K562 (cell line): ENCODE measurements at regions not wholly inside any gene's neighbourhood (a gene's known extent, or its start where the extent isn't known, plus 50 kb on each side); places are given as distances from the start of the nearest gene placed in this dataset.

Source experiments
- ATAC-seq: fragments of 200-7000 bp; cut with Tn5 transposase; 3 replicates; pipeline ENCODE4 v1.9.1; 2020; ENCODE audit warnings: moderate library complexity
- BruUV-seq: library from RNA; stranded (reverse); fragments of 400-500 nt; replicated peaks from 2 replicates; lab custom pipeline; 2021; lab: Mats Ljungman, UMichigan
- CTCF ChIA-PET: fragments of 300-600 bp; formaldehyde crosslinking; extraction: SDS; loops from one replicate; lab custom pipeline; 2021; ENCODE audit warnings: low intra/inter-chr PET ratio; lab: Yijun Ruan, JAX
- POLR2A ChIA-PET: fragments of 300-600, 350-650 bp; sonication (Branson Sonifier 250); formaldehyde crosslinking; extraction: SDS; loops from one replicate; lab custom pipeline; 2021; ENCODE audit warnings: antibody characterized with exemption, inconsistent platforms; lab: Yijun Ruan, JAX
- DNase-seq, 4 experiments: peaks; one replicate each; pipeline versions ENCODE4 v3.0.0 to v3.0.0-alpha.2; 2011 to 2018; ENCODE audit warnings: low spot score in 3 of 4, mixed read lengths in 3 of 4; ENCODE audit errors: extremely low read depth in 1 of 4
- FAIRE-seq: peaks from 2 replicates; lab custom pipeline; 2011; peaks lifted over from hg19 to GRCh38; lab: Jason Lieb, UNC
- H2AFZ ChIP-seq: 2 replicates; pipeline ENCODE4 v1.6.0; 2011; ENCODE audit warnings: low read depth, low read length, control low read depth, inconsistent platforms
- H3K27ac ChIP-seq: fragments of 200-600 bp; 3 replicates; pipeline ENCODE4 v1.8.0; 2011; ENCODE audit warnings: low read depth, mild to moderate bottlenecking, control low read depth, inconsistent platforms, low read length, moderate library complexity, mixed read lengths; ENCODE audit errors: extremely low read depth
- H3K27me3 ChIP-seq, 2 experiments: fragments of 300-600 bp in 1 of 2; 2 replicates in 1 of 2; 3 replicates in 1 of 2; pipeline versions ENCODE4 v1.6.0 to v1.8.0; 2011; ENCODE audit warnings: inconsistent platforms in 2 of 2, low read length in 2 of 2, mild to moderate bottlenecking in 1 of 2, mixed read lengths in 1 of 2, moderate library complexity in 1 of 2; ENCODE audit not compliant: control insufficient read depth in 2 of 2, insufficient read depth in 2 of 2
- H3K36me3 ChIP-seq: fragments of 300-600 bp; 3 replicates; pipeline ENCODE4 v1.8.0; 2011; ENCODE audit warnings: mild to moderate bottlenecking, low read length, inconsistent platforms; ENCODE audit not compliant: control insufficient read depth, insufficient read depth
- H3K4me1 ChIP-seq, 2 experiments: fragments of 200-600 bp in 1 of 2; replicated peaks in 1 of 2; 2 replicates in 1 of 2; 3 replicates in 1 of 2; pipeline versions ENCODE4 v1.5.1 to v1.8.0; 2011; ENCODE audit warnings: inconsistent platforms in 2 of 2, low read length in 2 of 2, mild to moderate bottlenecking in 1 of 2, mixed read lengths in 1 of 2, moderate library complexity in 1 of 2; ENCODE audit not compliant: control insufficient read depth in 2 of 2, insufficient read depth in 2 of 2
- H3K4me2 ChIP-seq: 2 replicates; pipeline ENCODE4 v1.6.1; 2011; ENCODE audit warnings: low read length, control low read depth, inconsistent platforms, mixed read lengths; ENCODE audit not compliant: insufficient read depth
- H3K4me3 ChIP-seq: fragments of 200-600 bp; sonication (generic), shearing (Covaris generic); 2 replicates; pipeline ENCODE4 v1.5.1; 2016; ENCODE audit warnings: control low read depth, inconsistent platforms
- H3K79me2 ChIP-seq: fragments of 200-600 bp; 3 replicates; pipeline ENCODE4 v1.8.0; 2011; ENCODE audit warnings: low read length, inconsistent platforms; ENCODE audit not compliant: control insufficient read depth, insufficient read depth
- H3K9ac ChIP-seq, 2 experiments: 2 replicates each; pipeline versions ENCODE4 v1.6.0 to v1.6.1; 2011; ENCODE audit warnings: low read depth in 2 of 2, low read length in 2 of 2, control low read depth in 1 of 2, inconsistent platforms in 1 of 2, mild to moderate bottlenecking in 1 of 2, mixed read lengths in 1 of 2; ENCODE audit not compliant: insufficient read depth in 1 of 2
- H3K9me1 ChIP-seq: one replicate; pipeline ENCODE4 v1.6.0; 2011; ENCODE audit warnings: inconsistent platforms, mild to moderate bottlenecking, low read length, moderate library complexity; ENCODE audit not compliant: control insufficient read depth, insufficient read depth
- H3K9me3 ChIP-seq: replicated peaks from 2 replicates; pipeline ENCODE4 v1.5.1; 2011; ENCODE audit warnings: low read depth, low read length, inconsistent platforms; ENCODE audit not compliant: control insufficient read depth, insufficient read depth
- H4K20me1 ChIP-seq: replicated peaks from 2 replicates; pipeline ENCODE4 v1.6.1; 2011; ENCODE audit warnings: low read length, inconsistent platforms, mixed read lengths; ENCODE audit not compliant: control insufficient read depth, insufficient read depth
- ASH1L ChIP-seq: fragments of 450-650 bp; IDR thresholded peaks from 2 replicates; pipeline ENCODE4 v1.6.1; 2018; ENCODE audit warnings: borderline replicate concordance, mild to moderate bottlenecking, low read depth; ENCODE audit not compliant: partially characterized antibody
- ERF ChIP-seq: fragments of 450-650 bp; formaldehyde crosslinking; IDR thresholded peaks from 2 replicates; pipeline ENCODE4 v1.4.0; 2020; ENCODE audit warnings: mild to moderate bottlenecking, mixed read lengths
- FOXK1 ChIP-seq: sonication (generic); formaldehyde crosslinking; IDR thresholded peaks from 2 replicates; pipeline ENCODE4 v1.8.0; 2022; ENCODE audit warnings: missing genetic modification reagents, mild to moderate bottlenecking, borderline replicate concordance
- HNRNPK ChIP-seq: fragments of 200-400 bp; formaldehyde crosslinking; IDR thresholded peaks from one replicate; pipeline ENCODE4 v1.6.1; 2018; ENCODE audit warnings: mild to moderate bottlenecking, low read depth, low read length; ENCODE audit not compliant: poor library complexity, severe bottlenecking
- MLX ChIP-seq, 2 experiments: fragments of 450-650 bp in 1 of 2; sonication (generic) in 1 of 2; formaldehyde crosslinking; conservative IDR thresholded peaks; 2 replicates each; pipeline versions ENCODE4 v1.4.0 to v1.8.1; 2020 to 2022; ENCODE audit warnings: mild to moderate bottlenecking in 1 of 2, missing genetic modification reagents in 1 of 2
- POU5F1 ChIP-seq: fragments of 150-350 bp; IDR thresholded peaks from 2 replicates; pipeline ENCODE4 v1.6.1; 2014; ENCODE audit warnings: borderline replicate concordance, low read length, low read depth, mild to moderate bottlenecking; ENCODE audit not compliant: partially characterized antibody
- PRMT5 ChIP-seq: sonication (generic); formaldehyde crosslinking; IDR thresholded peaks from 2 replicates; pipeline ENCODE4 v1.5.0; 2020; ENCODE audit warnings: missing genetic modification reagents
- RBFOX2 ChIP-seq: fragments of 200-400 bp; formaldehyde crosslinking; IDR thresholded peaks from 2 replicates; pipeline ENCODE4 v1.6.1; 2017; ENCODE audit warnings: low read depth, mild to moderate bottlenecking, low read length, moderate library complexity
- RBM34 ChIP-seq: fragments of 200-400 bp; formaldehyde crosslinking; IDR thresholded peaks from 2 replicates; pipeline ENCODE4 v1.6.1; 2018; ENCODE audit warnings: low read length, borderline replicate concordance; ENCODE audit not compliant: insufficient read depth
- SETDB1 ChIP-seq: IDR thresholded peaks from one replicate; pipeline ENCODE4 v1.6.1; 2012; ENCODE audit warnings: low read length, control low read depth, inconsistent platforms
- ZBTB26 ChIP-seq: fragments of 450-650 bp; formaldehyde crosslinking; IDR thresholded peaks from 2 replicates; pipeline ENCODE4 v1.4.0; 2022; ENCODE audit warnings: missing genetic modification characterization
- ZC3H4 ChIP-seq: sonication (generic); formaldehyde crosslinking; IDR thresholded peaks from 2 replicates; pipeline ENCODE4 v1.9.0; 2021; ENCODE audit warnings: missing genetic modification reagents, borderline replicate concordance
- ZFP91 ChIP-seq: sonication (generic); formaldehyde crosslinking; IDR thresholded peaks from 2 replicates; pipeline ENCODE4 v1.8.0; 2022; ENCODE audit warnings: mild to moderate bottlenecking, missing genetic modification reagents
- ZHX1 ChIP-seq: fragments of 150-350 bp; conservative IDR thresholded peaks from 2 replicates; pipeline ENCODE4 v1.6.1; 2014; ENCODE audit warnings: low read length
- WGBS: fragments of 100-300 bp; shearing (Covaris generic); methylation state at CpG from one replicate; pipeline ENCODE4 v1.1.6; 2016; ENCODE audit warnings: low coverage, mixed read lengths; ENCODE audit not compliant: insufficient coverage; ENCODE audit errors: missing lambda C conversion rate; 5-methylcytosine and 5-hydroxymethylcytosine counted together
- in situ Hi-C: fragments of 300-500 bp; cut with MboI; formaldehyde crosslinking; loops from 4 replicates; pipeline ENCODE4 v1.15.0; 2018; ENCODE audit warnings: inconsistent platforms, mixed read lengths
- intact Hi-C: fragments of 100-400 bp; cut with micrococcal nuclease; formaldehyde crosslinking; loops from 2 replicates; pipeline ENCODE4 v1.14.2; 2022
- TF ChIP-seq, protein P1 (sequence below): fragments of 250-450 bp; sonication (Bioruptor Pico); IDR thresholded peaks from 2 replicates; pipeline ENCODE4 v1.8.0; 2022; ENCODE audit warnings: moderate library complexity, mild to moderate bottlenecking, inconsistent platforms

DNA sequence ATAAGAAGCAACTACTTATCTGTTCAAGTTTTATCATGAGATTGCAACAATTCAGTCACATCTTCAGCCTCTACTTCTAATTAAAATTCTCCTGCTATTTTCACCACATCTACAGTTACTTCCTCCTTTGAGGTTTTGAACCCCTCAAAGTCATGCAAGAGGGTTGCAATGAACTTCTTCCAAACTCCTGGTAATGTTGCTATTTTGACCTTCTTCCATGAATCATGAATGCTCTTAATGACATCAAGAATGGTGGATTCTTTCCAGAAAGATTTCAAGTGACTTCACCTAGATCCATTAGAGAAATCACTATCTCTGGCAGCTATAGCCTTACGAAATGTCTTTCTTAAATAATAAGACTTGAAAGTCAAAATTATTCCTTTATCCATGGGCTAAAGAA is 1052.8 kb upstream of the NRXN1 start:
- Histone ChIP-seq H2AFZ (no peak overlapping the region), H3K4me1 (no peaks in the 10 kb centered on the region), H3K4me2 (no peak overlapping the region), H3K4me3 (no peak overlapping the region), H3K9me1 (no peaks in the 10 kb centered on the region), H3K79me2 (no peaks in the 10 kb centered on the region), H3K27ac (no peak overlapping the region), H4K20me1 (no peaks in the 10 kb centered on the region), H3K27me3 (no peaks in the 10 kb centered on the region), H3K36me3 (no peaks in the 10 kb centered on the region), H3K9me3 (no peaks in the 10 kb centered on the region), H3K9ac (no peak overlapping the region)
- DNase-seq (no peak), ATAC-seq (no peak), FAIRE-seq (no peak)
- 6% methylated on average over 1 of the region's 1 CpG for WGBS
- in situ Hi-C loops = no loop called here
- TF ChIP-seq PRMT5 (CRISPR knock-in tag) (no peak), ERF (CRISPR knock-in tag) (no peak), ASH1L (no peak), ZBTB26 (no peak), ZC3H4 (CRISPR knock-in tag) (no peak), ZFP91 (CRISPR knock-in tag) (no peak), RBM34 (no peak), ZHX1 (no peak), FOXK1 (CRISPR knock-in tag) (no peak), MLX (CRISPR knock-in tag; conservative IDR thresholded peaks at IDR 0.05) (no peak), POU5F1 (no peak), HNRNPK (no peak), RBFOX2 (no peak), SETDB1 (no peak)
- TF ChIP-seq, protein P1, sequence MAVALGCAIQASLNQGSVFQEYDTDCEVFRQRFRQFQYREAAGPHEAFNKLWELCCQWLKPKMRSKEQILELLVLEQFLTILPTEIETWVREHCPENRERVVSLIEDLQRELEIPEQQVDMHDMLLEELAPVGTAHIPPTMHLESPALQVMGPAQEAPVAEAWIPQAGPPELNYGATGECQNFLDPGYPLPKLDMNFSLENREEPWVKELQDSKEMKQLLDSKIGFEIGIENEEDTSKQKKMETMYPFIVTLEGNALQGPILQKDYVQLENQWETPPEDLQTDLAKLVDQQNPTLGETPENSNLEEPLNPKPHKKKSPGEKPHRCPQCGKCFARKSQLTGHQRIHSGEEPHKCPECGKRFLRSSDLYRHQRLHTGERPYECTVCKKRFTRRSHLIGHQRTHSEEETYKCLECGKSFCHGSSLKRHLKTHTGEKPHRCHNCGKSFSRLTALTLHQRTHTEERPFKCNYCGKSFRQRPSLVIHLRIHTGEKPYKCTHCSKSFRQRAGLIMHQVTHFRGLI (CRISPR knock-in tag) = no peak
- no TSS peak for BruUV-seq
- ChIA-PET CTCF (no interaction called here), POLR2A (no interaction called here)
- intact Hi-C loops = no loop called here
